DND-41 (cell line): ENCODE measurements at regions not wholly inside any gene's neighbourhood (a gene's known extent, or its start where the extent isn't known, plus 50 kb on each side); places are given as distances from the start of the nearest gene placed in this dataset.

Experiments
- ATAC-seq: fragments of 200-7000 bp; cut with Tn5 transposase; 3 replicates; pipeline ENCODE4 v1.9.1; 2021; ENCODE audit warnings: low read depth; ENCODE audit not compliant: insufficient read depth
- DNase-seq: peaks from one replicate; pipeline ENCODE4 v3.0.0-alpha.2; 2020
- H2AFZ ChIP-seq: 2 replicates; pipeline ENCODE4 v1.6.0; 2012; ENCODE audit warnings: low read depth, low read length
- H3K27ac ChIP-seq: 2 replicates; pipeline ENCODE4 v1.5.1; 2012; ENCODE audit warnings: low read length, inconsistent platforms
- H3K27me3 ChIP-seq: fragments of 200-600 bp; sonication (generic); 2 replicates; pipeline ENCODE4 v1.6.0; 2012; ENCODE audit warnings: low read length, mild to moderate bottlenecking, inconsistent platforms; ENCODE audit not compliant: insufficient read depth, poor library complexity
- H3K36me3 ChIP-seq: 2 replicates; pipeline ENCODE4 v1.5.1; 2012; ENCODE audit warnings: low read length, inconsistent platforms; ENCODE audit not compliant: insufficient read depth
- H3K4me1 ChIP-seq: 2 replicates; pipeline ENCODE4 v1.5.1; 2012; ENCODE audit warnings: mild to moderate bottlenecking, low read length; ENCODE audit not compliant: insufficient read depth
- H3K4me2 ChIP-seq: 2 replicates; pipeline ENCODE4 v1.6.0; 2012; ENCODE audit warnings: mild to moderate bottlenecking, moderate library complexity, low read length, inconsistent platforms; ENCODE audit not compliant: insufficient read depth
- H3K4me3 ChIP-seq, 2 experiments: fragments of 200-600 bp in 1 of 2; shearing (Covaris generic) in 1 of 2; 2 replicates each; pipeline ENCODE4 v1.5.1; 2012 to 2016; ENCODE audit warnings: inconsistent platforms in 2 of 2, low read length in 2 of 2, mild to moderate bottlenecking in 2 of 2, low read depth in 1 of 2, moderate library complexity in 1 of 2
- H3K79me2 ChIP-seq: 2 replicates; pipeline ENCODE4 v1.6.0; 2012; ENCODE audit warnings: low read length, inconsistent platforms; ENCODE audit not compliant: insufficient read depth
- H3K9ac ChIP-seq: 2 replicates; pipeline ENCODE4 v1.6.0; 2012; ENCODE audit warnings: low read depth, mild to moderate bottlenecking, inconsistent platforms, low read length, moderate library complexity
- H3K9me3 ChIP-seq: 2 replicates; pipeline ENCODE4 v1.5.1; 2012; ENCODE audit warnings: low read length, moderate library complexity, mild to moderate bottlenecking, inconsistent platforms; ENCODE audit not compliant: insufficient read depth, severe bottlenecking
- H4K20me1 ChIP-seq: 2 replicates; pipeline ENCODE4 v1.6.0; 2012; ENCODE audit warnings: low read length; ENCODE audit not compliant: insufficient read depth
- CTCF ChIP-seq: IDR thresholded peaks from 2 replicates; pipeline ENCODE4 v1.5.1; 2012; ENCODE audit warnings: borderline replicate concordance, low read length, moderate library complexity, mild to moderate bottlenecking; ENCODE audit not compliant: poor library complexity, severe bottlenecking; ENCODE audit errors: extremely low read depth
- EZH2 ChIP-seq: IDR thresholded peaks from 3 replicates; pipeline ENCODE4 v1.6.1; 2012; ENCODE audit warnings: borderline replicate concordance, low read depth, mild to moderate bottlenecking, moderate library complexity, low read length, inconsistent platforms; ENCODE audit not compliant: severe bottlenecking

DNA sequence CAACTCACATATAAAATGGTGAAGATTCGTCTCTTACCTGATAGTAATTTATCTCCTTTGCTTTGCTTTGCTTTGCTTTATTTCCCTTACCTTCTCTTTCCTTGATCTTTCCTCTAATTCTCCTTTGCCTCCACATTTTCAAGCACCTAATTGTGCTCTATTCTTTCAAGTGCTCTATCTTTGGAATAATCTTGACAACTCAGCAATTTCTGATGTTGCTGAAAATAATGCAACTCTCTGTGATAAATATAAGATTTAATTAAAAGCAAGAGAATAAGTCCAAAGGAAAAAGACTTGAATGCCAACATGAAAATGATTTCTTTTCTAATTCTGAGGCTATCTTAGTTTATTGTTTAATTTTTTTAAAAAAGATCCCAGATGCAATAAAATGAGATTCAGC is 139.5 kb upstream of the SYT1 start:
- no peak overlapping the region for H2AFZ ChIP-seq
- no peak for ATAC-seq
- DNase-seq = no peak
- H3K27me3 ChIP-seq = no peaks in the 10 kb centered on the region
- H3K9ac ChIP-seq = no peak overlapping the region
- H4K20me1 ChIP-seq = no peaks in the 10 kb centered on the region
- H3K36me3 ChIP-seq = no peaks in the 10 kb centered on the region
- no peak overlapping the region for H3K4me3 ChIP-seq
- no peaks in the 10 kb centered on the region for H3K9me3 ChIP-seq
- H3K4me1 ChIP-seq = no peaks in the 10 kb centered on the region
- no peaks in the 10 kb centered on the region for H3K79me2 ChIP-seq
- H3K4me2 ChIP-seq = no peak overlapping the region
- H3K27ac ChIP-seq = no peak overlapping the region
- TF ChIP-seq CTCF (no peak), EZH2 (no peak)

DNA sequence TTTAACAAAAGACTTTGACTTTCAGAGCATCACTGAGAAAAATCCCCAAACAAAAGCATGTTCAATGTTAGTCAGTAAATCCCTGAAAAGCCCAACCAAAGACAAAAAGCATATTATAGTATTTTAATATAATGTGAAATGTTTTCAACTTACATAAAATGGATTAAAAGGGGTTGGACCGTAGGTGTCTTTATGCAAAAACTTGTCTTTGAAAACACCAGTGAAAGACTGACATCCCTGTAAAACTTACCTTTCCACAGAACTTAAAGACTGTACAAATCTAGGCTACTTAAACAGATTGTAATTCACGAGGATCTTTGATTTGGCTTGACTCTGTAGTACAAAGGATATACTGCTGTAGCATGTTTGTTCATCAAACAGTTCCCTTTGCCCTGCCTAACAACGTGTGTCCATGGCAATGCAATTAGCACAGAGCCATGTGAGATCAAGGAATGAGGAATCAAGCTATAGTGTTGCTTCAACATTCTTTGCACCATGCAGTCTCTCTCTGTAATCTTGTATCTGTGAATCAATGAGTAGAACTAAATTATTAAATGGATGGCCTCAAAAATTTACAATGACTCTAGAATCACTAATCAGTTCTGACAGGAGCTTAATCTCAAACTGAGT is 138.5 kb upstream of the SYT1 start:
- TF ChIP-seq EZH2 (no peak), CTCF (no peak)
- H3K4me3 ChIP-seq = no peak overlapping the region
- no peaks in the 10 kb centered on the region for H3K4me1 ChIP-seq
- no peaks in the 10 kb centered on the region for H3K27me3 ChIP-seq
- no peak overlapping the region for H3K4me2 ChIP-seq
- no peaks in the 10 kb centered on the region for H3K79me2 ChIP-seq
- no peak overlapping the region for H3K9ac ChIP-seq
- DNase-seq (no peak), ATAC-seq (no peak)
- no peaks in the 10 kb centered on the region for H3K9me3 ChIP-seq
- H3K27ac ChIP-seq = no peak overlapping the region
- H3K36me3 ChIP-seq = no peaks in the 10 kb centered on the region
- no peaks in the 10 kb centered on the region for H4K20me1 ChIP-seq
- H2AFZ ChIP-seq = no peak overlapping the region

GRCh38 chr12:78726854-78727253 is 137.7 kb upstream of the SYT1 start:
- no peak overlapping the region for H3K4me2 ChIP-seq
- H3K36me3 ChIP-seq = no peaks in the 10 kb centered on the region
- no peak overlapping the region for H3K27ac ChIP-seq
- H3K9me3 ChIP-seq = no peaks in the 10 kb centered on the region
- ATAC-seq (no peak), DNase-seq (no peak)
- H3K9ac ChIP-seq = no peak overlapping the region
- no peaks in the 10 kb centered on the region for H3K79me2 ChIP-seq
- no peak overlapping the region for H3K4me3 ChIP-seq
- no peaks in the 10 kb centered on the region for H3K27me3 ChIP-seq
- H4K20me1 ChIP-seq = no peaks in the 10 kb centered on the region
- H3K4me1 ChIP-seq = no peaks in the 10 kb centered on the region
- H2AFZ ChIP-seq = no peak overlapping the region
- TF ChIP-seq EZH2 (no peak), CTCF (no peak)

DNA sequence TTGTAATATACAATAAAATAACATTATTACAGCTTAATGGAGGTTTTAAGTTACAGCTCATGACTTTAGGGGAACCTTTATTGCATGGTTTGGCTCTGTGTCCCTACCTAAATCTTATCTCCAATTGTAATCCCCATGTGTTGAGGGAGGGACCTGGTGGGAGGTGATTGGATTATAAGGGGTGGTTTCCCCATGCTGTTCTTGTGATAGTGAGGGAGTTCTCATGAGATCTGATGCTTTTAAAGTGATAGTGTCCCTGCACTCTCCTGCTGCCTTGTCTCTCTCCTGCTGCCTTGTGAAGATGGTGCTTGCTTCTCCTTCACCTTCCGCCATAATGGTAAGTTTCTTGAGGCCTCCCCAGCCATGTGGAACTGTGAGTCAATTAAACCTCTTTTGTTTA is 132.1 kb upstream of the SYT1 start:
- H3K4me3 ChIP-seq = no peak overlapping the region
- no peaks in the 10 kb centered on the region for H3K9me3 ChIP-seq
- H2AFZ ChIP-seq = no peak overlapping the region
- TF ChIP-seq EZH2 = no peak
- no peak for TF ChIP-seq CTCF
- no peak overlapping the region for H3K4me2 ChIP-seq
- no peaks in the 10 kb centered on the region for H4K20me1 ChIP-seq
- H3K79me2 ChIP-seq = no peaks in the 10 kb centered on the region
- H3K36me3 ChIP-seq = no peaks in the 10 kb centered on the region
- ATAC-seq = no peak
- H3K27ac ChIP-seq = no peak overlapping the region
- H3K4me1 ChIP-seq = no peaks in the 10 kb centered on the region
- no peaks in the 10 kb centered on the region for H3K27me3 ChIP-seq
- no peak for DNase-seq
- no peak overlapping the region for H3K9ac ChIP-seq
